Endothelial cell (in vitro differentiated cells): ENCODE measurements at regions not wholly inside any gene's neighbourhood (a gene's known extent, or its start where the extent isn't known, plus 50 kb on each side); places are given as distances from the start of the nearest gene placed in this dataset.
"Not testable (repeated sequence)": the region's sequence is repeated elsewhere in the genome, so short reads cannot be mapped to it uniquely, and the experiment has no call there.

ENCODE experiments used
- DNase-seq: peaks from one replicate; pipeline ENCODE4 v3.0.0; 2021; ENCODE audit warnings: low spot score
- H3K27ac Mint-ChIP-seq: one replicate; pipeline ENCODE4 v1.8.0; 2021; ENCODE audit warnings: mixed read lengths, inconsistent platforms; ENCODE audit not compliant: unreplicated experiment
- H3K27me3 Mint-ChIP-seq: one replicate; pipeline ENCODE4 v1.8.0; 2021; ENCODE audit warnings: mild to moderate bottlenecking, moderate library complexity, mixed read lengths, inconsistent platforms; ENCODE audit not compliant: unreplicated experiment
- H3K36me3 Mint-ChIP-seq: one replicate; pipeline ENCODE4 v1.8.0; 2021; ENCODE audit warnings: mild to moderate bottlenecking, low read depth, mixed read lengths, inconsistent platforms; ENCODE audit not compliant: unreplicated experiment
- H3K4me1 Mint-ChIP-seq: one replicate; pipeline ENCODE4 v1.8.0; 2021; ENCODE audit warnings: mild to moderate bottlenecking, mixed read lengths, inconsistent platforms; ENCODE audit not compliant: unreplicated experiment
- H3K4me3 Mint-ChIP-seq: one replicate; pipeline ENCODE4 v1.8.0; 2021; ENCODE audit warnings: mild to moderate bottlenecking, mixed read lengths, inconsistent platforms; ENCODE audit not compliant: unreplicated experiment
- H3K9me3 Mint-ChIP-seq: one replicate; pipeline ENCODE4 v1.8.0; 2021; ENCODE audit warnings: mixed read lengths, inconsistent platforms; ENCODE audit not compliant: unreplicated experiment
- TF ChIP-seq, protein P1 (sequence below): fragments of 200-600 bp; sonication (generic); IDR thresholded peaks from one replicate; pipeline ENCODE4 v1.5.0; 2021; ENCODE audit warnings: antibody characterized with exemption; ENCODE audit not compliant: unreplicated experiment

DNA sequence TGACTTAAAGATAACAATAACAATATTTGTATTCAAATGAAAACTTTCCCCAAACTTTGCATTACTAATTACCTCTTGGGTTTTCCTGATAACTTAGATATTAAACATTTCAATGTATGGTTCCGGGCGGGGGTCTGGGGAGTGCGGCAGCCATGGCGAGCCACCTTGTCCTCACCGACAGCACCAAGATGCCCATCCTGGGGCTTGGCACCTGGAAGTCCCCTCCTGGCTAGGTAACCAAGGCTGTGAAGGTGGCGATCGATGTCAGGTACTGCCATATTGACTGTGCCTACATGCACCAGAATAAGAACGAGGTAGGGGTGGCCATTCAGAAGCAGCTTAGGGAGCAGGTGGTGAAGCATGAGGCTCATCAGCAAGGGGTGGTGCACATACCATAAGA lies 478.7 kb downstream of the CNTN3 start:
- DNase-seq: no peak
- Mint-ChIP-seq H3K36me3 (no peaks in the 10 kb centered on the region), H3K9me3 (no peaks in the 10 kb centered on the region), H3K27ac (no peak overlapping the region), H3K4me3 (no peak overlapping the region), H3K4me1 (no peaks in the 10 kb centered on the region), H3K27me3 (no peaks in the 10 kb centered on the region)
- TF ChIP-seq, protein P1, sequence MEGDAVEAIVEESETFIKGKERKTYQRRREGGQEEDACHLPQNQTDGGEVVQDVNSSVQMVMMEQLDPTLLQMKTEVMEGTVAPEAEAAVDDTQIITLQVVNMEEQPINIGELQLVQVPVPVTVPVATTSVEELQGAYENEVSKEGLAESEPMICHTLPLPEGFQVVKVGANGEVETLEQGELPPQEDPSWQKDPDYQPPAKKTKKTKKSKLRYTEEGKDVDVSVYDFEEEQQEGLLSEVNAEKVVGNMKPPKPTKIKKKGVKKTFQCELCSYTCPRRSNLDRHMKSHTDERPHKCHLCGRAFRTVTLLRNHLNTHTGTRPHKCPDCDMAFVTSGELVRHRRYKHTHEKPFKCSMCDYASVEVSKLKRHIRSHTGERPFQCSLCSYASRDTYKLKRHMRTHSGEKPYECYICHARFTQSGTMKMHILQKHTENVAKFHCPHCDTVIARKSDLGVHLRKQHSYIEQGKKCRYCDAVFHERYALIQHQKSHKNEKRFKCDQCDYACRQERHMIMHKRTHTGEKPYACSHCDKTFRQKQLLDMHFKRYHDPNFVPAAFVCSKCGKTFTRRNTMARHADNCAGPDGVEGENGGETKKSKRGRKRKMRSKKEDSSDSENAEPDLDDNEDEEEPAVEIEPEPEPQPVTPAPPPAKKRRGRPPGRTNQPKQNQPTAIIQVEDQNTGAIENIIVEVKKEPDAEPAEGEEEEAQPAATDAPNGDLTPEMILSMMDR: no peak

DNA sequence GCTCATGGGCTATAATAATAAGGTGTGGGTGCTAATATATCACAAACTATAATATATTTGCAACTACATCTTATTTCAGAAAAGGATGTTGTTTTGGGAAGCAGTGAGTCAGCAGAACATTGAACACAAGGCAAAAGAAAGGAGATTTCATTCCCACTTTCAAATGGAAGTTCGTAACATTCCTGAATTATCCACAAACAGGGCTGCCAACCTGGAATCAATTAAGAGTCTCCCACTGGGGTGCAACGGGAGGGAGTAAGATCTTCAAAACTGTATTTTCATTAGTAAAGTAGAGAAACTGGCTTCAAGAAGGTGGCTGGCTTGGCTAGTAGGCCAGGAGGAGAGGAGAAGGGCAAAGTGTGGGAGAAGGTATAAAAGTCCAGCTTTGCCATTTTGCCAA lies 479.6 kb downstream of the CNTN3 start:
- TF ChIP-seq, protein P1: no peak
- H3K36me3 Mint-ChIP-seq: no peaks in the 10 kb centered on the region
- no peak overlapping the region for H3K4me3 Mint-ChIP-seq
- no peak overlapping the region for H3K27ac Mint-ChIP-seq
- DNase-seq: no peak
- H3K9me3 Mint-ChIP-seq: no peaks in the 10 kb centered on the region
- H3K4me1 Mint-ChIP-seq: no peaks in the 10 kb centered on the region
- H3K27me3 Mint-ChIP-seq: no peaks in the 10 kb centered on the region

DNA sequence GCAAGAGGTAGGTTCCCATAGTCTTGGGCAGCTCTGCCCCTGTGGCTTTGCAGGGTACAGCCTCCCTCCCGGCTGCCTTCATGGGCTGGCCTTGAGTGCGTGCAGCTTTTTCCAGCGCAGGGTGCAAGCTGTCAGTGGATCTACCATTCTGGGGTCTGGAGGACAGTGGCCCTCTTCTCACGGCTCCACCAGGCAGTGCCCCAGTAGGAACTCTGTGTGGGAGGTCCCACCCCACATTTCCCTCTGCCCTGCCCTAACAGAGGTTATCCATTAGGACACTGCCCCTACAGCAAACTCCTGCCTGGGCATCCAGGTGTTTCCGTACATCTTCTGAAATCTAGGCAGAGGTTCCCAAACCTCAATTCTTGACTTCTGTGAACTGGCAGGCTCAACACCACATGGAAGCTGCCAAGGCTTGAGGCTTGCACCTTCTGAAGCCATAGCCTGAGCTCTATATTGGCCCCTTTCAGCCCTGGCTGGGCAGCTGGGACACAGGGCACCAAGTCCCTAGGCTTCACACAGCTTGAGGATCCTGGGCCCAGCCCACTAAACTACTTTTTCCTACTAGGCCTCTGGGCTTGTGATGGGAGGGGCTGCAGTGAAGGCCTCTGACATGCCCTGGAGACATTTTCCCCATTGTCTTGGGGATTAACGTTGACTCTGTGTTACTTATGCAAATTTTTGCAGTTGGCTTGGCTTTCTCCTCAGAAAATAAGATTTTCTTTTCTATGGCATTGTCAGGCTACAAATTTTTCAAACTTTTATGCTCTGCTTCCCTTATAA lies 482.7 kb downstream of the CNTN3 start:
- H3K9me3 Mint-ChIP-seq, H3K36me3 Mint-ChIP-seq, H3K4me3 Mint-ChIP-seq, H3K4me1 Mint-ChIP-seq, DNase-seq, H3K27ac Mint-ChIP-seq, H3K27me3 Mint-ChIP-seq: not testable (repeated sequence)

DNA sequence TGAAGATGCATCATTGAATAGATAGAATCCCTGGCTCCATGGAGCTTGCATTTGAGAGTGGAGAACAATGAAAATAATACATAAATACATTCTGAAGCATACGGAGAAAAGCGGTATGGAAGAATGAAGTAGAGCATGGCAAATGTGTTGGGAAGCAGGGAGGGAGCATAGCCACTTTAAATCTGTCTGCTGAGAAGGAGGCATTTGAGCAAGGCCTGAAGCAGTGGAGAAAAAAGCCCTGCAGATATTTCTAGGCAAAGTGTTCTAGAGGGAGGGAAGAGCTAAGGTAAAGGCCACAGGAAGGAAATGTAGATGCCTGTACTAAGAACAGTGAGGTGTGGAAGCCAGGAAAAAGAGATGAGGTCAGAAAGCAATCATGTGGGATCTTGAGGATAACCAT lies 484.8 kb downstream of the CNTN3 start:
- peaks cover 3% of the 10 kb centered on the region for H3K4me1 Mint-ChIP-seq

DNA sequence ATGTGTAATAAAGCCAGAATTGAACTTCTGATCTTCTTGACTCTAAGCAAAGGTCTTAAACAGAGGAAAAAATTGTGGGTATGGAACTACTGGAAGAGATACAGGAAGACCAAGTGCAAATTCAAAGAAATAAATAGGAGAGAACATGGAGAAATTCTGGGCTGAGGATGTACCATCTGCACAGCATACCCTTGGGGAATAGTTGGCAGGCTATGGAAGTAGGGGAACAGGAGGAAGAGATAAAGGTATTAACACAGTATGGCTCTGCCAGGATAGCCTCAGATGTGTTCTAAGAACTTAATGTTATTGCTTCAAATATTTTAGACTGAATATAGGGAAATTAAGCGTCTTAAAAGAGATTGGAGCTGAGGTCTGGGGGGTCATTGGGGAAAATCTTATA lies 485.4 kb downstream of the CNTN3 start:
- Mint-ChIP-seq H3K27ac (no peak overlapping the region), H3K4me1 (peaks cover 3% of the 10 kb centered on the region), H3K4me3 (no peak overlapping the region), H3K27me3 (no peaks in the 10 kb centered on the region), H3K9me3 (no peaks in the 10 kb centered on the region), H3K36me3 (no peaks in the 10 kb centered on the region)
- no peak for DNase-seq
- TF ChIP-seq, protein P1: no peak

More for the DNA sequence above, 484.8 kb downstream of the CNTN3 start:
- Mint-ChIP-seq H3K27ac (no peak overlapping the region), H3K36me3 (no peaks in the 10 kb centered on the region), H3K27me3 (no peaks in the 10 kb centered on the region), H3K4me3 (no peak overlapping the region), H3K9me3 (no peaks in the 10 kb centered on the region)
- TF ChIP-seq, protein P1: no peak
- DNase-seq: no peak
